ENCODE measurements at regions not wholly inside any gene's neighbourhood (a gene's known extent, or its start where the extent isn't known, plus 50 kb on each side); places are given as distances from the start of the nearest gene placed in this dataset.

GRCh38 chr9:88197781-88198340, 59.6 kb upstream of the SPATA31C2 start:
- TF ChIP-seq CTCF (conservative IDR thresholded peaks at IDR 0.05; ENCODE audit: low read depth, low read length): no peak
- no peak for TF ChIP-seq EZH2phosphoT487 (IDR thresholded peaks at IDR 0.05; ENCODE audit: borderline replicate concordance, low read length)
- TF ChIP-seq EZH2 (IDR thresholded peaks at IDR 0.05; ENCODE audit: low read length, unreplicated experiment): no peak
